ENCODE measurements at regions not wholly inside any gene's neighbourhood (a gene's known extent, or its start where the extent isn't known, plus 50 kb on each side); places are given as distances from the start of the nearest gene placed in this dataset.
"Not testable (repeated sequence)": the region's sequence is repeated elsewhere in the genome, so short reads cannot be mapped to it uniquely, and the experiment has no call there.

GRCh38 chr1:166507347-166507746, 331.9 kb upstream of the POGK start:
- no peak for DNase-seq

- DNase-seq: no peak
These were observed 327.5 kb upstream of the POGK start for GRCh38 chr1:166511761-166512160.

DNA sequence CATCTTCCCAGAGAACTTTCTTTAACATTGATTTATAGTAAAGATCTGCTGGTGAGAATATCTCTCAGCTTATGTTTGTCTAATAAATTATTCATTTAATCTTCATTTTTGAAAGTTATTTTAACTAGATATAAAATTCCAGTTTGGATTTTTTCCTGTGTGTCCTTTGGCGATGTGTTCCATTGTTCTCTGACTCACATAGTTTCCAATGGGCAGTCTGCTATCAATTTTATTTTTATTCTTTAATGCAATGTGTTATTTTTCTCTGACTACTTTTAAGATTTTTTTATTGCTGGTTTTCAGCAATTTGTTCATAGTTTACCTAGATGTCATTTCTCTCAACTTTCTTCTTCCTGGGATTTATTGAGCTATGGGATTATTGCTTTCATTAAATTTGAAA, 325.2 kb upstream of the POGK start:
- no peak for DNase-seq

DNA sequence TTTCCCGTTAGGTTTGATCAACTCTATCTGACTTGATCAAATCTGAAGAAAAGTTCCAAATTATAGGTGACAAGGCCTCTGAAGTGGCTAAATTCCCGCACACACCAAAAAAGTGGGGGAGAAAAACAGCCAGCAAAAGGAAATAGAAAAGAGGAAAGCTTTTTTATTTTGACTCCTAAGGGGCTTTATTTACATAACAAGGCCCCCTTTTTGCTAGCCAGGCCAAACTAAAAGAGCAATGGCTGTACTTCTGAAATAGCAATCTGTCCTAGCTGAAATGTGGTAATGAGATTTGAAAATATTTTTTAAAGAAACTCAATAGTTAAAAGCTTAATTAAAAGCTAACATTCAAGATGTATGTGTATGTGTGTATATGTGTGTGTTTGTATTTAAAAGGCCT, 311.5 kb upstream of the POGK start:
- DNase-seq: no peak

GRCh38 chr1:166538646-166539045, 300.6 kb upstream of the POGK start:
- no peak for DNase-seq

GRCh38 chr1:166544036-166544435, 295.2 kb upstream of the POGK start:
- no peak for DNase-seq

- no peak for DNase-seq
These were observed 294.7 kb upstream of the POGK start for GRCh38 chr1:166544561-166544960.

DNA sequence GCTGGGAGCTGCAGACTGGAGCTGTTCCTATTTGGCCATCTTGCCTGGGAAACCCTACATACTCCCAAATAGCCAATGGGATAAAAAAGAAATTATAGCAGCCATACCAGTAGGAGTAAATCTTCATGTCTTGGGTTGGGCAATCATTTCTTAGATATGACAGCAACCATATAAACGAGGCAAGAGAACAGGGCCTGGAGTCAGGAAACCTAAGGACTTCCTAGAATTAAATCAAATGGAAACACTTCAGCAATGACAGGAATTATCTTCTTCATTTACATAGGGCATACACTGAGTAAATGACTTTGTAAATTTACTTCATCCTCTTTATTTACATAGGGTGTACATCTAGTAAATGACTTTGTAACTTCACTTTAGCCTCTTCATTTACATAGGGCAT, 286.6 kb upstream of the POGK start:
- no peak for DNase-seq

GRCh38 chr1:166570954-166571353, 268.3 kb upstream of the POGK start:
- no peak for DNase-seq

DNA sequence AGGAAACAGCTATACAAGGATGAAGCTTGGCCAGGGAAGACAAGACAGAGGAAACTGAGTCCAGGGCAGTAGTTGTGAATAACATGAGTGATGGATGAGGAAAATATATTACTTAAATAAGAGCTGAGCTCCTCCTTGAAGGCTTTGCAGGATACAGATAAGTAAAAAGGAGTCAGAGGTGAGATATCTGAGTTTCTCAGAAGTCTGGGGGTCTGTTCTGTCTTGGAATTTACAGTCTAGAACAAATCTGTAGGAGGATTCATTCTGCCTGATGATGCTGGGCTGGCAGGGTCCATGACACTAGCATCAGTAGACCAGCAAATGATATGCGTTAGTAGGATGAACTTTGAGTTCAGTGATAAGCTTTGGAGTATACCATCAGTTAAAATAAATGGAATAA, 266.1 kb upstream of the POGK start:
- no peak for DNase-seq

DNA sequence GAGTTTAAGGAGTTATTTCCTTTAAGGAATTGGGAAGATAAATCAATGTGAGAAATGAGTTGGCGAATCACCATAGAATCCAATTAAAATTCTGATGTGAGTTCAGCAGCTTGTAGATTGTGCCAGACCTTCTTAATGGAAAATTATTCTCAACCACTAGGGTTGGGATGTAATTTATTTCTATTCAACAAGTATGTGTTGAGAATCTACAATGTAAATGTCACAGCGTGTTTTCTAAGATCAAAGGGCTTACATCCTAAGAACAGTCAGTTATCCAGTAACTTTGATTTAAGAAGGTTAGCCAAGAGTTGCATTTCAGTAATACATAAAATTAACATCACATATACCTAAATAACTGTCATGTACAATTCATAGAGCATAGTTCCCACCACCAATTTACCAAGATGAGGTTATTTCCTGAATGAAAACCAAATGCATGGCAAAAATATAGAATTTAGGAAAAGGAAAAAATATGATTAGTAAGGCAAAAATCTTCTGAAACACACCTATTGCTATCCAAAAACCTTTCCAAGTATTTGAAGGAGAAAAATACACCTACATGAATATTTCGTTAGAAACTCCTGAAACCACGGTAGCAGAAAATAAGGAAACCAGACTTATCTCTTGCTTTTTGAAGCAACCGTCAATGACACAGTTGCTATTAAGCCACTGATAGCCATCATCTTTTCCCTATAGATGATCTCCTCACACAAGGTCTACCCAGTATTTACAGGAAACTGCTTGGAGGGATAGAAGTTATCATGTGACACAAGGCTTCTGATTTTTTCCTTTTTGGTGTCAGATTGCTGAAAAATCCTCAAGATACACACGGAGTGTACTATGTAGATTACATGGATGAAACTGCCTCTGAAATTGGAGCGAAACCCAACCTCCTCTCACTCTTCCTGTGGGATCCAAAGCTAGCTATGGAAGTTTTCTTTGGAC, 259.4 kb upstream of the POGK start:
- DNase-seq: no peak

- DNase-seq: no peak
These were observed 250.5 kb upstream of the POGK start for GRCh38 chr1:166588741-166589140.

- DNase-seq: no peak
These were observed 249.1 kb upstream of the POGK start for GRCh38 chr1:166590161-166590560.

- DNase-seq: no peak
These were observed 244.6 kb upstream of the POGK start for GRCh38 chr1:166594646-166595045.

DNA sequence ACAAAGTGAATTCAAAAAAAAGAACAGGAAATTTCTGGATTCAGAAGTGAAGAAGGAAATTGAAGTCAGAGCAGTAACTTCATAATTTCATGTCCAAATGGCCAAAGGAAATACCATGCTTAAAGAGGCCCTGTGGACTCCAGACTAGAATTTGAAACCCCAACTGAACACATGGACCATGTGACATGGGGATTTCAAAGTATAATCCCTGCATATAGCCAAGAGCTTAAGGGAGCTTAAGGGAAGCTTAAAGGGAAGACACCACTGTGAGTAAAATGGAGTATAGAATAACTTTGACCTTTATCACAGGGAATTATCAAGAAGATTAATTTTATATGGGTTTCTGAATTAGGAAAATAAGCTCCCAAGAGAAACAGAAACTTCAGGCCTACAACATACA, 241.8 kb upstream of the POGK start:
- no peak for DNase-seq

GRCh38 chr1:166600574-166600973, 238.7 kb upstream of the POGK start:
- no peak for DNase-seq

- no peak for DNase-seq
These were observed 237.5 kb upstream of the POGK start for GRCh38 chr1:166601650-166602278.

GRCh38 chr1:166602801-166603200, 236.5 kb upstream of the POGK start:
- DNase-seq: not testable (repeated sequence)

GRCh38 chr1:166603296-166603695, 236.0 kb upstream of the POGK start:
- DNase-seq: no peak

DNA sequence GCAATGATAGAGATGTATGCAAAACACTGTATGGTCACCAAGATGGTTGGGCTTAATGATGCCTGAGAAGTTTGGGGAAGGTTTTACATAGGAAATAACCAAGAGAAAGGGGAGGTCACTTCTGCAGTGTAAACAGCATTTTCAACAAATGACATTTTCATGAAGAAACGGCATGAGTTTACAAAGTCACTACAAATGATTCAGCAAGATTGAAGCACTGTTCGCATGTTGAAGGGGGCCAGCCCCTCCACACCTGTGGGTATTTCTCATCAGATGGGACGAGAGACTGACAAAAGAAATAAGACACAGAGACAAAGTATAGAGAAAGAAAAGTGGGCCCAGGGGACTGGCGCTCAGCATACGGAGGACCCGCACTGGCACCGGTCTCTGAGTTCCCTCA, 234.1 kb upstream of the POGK start:
- no peak for DNase-seq

GRCh38 chr1:166612886-166613285, 226.4 kb upstream of the POGK start:
- no peak for DNase-seq

DNA sequence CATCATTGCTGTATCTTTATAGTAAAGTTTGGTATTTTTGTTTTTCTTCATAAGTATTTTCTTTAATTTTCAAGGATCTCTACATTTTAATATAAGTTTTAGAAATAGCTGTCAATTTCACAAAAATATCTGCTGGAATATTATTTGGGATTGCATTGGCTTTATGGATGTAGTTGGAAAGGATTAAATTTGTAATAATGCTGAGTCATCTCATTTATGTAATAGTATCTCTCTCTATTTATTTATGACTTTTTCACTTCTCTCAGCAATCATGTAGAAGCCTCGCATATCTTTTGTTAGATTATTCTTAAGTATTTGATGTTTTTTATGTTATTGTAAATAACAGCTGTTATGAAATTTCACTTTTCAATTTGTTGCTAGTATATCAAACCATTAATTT, 223.1 kb upstream of the POGK start:
- no peak for DNase-seq

GRCh38 chr1:166626711-166627110, 212.6 kb upstream of the POGK start:
- DNase-seq: no peak

GRCh38 chr1:166627558-166627957, 211.7 kb upstream of the POGK start:
- no peak for DNase-seq

DNA sequence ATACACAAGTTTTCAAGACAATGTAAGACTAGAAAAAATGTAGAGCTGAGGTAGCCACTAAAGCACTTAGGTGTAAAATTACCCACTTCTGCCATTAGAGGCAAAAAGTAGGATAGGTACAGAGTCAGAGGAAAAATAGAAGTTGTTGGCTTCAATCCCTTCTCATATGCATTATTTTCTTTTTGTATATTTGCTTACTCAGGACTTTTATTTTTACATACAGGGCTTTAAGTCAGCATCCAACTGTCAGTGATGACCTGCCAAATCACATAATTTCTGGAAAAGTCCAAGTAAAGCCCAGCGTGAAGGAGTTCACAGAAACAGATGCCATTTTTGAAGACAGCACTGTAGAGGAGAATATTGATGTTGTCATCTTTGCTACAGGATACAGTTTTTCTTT, 211.0 kb upstream of the POGK start:
- DNase-seq: no peak

Measured in DMS79 treated with DMSO at 0.1 percent for 48 hours (cell line).